Fibroblast of skin of scalp (primary cell): ENCODE measurements at regions not wholly inside any gene's neighbourhood (a gene's known extent, or its start where the extent isn't known, plus 50 kb on each side); places are given as distances from the start of the nearest gene placed in this dataset.
"Not testable (repeated sequence)": the region's sequence is repeated elsewhere in the genome, so short reads cannot be mapped to it uniquely, and the experiment has no call there.

Experiments used
- DNase-seq: peaks from one replicate; pipeline ENCODE4 v3.0.0-alpha.2; 2013

DNA sequence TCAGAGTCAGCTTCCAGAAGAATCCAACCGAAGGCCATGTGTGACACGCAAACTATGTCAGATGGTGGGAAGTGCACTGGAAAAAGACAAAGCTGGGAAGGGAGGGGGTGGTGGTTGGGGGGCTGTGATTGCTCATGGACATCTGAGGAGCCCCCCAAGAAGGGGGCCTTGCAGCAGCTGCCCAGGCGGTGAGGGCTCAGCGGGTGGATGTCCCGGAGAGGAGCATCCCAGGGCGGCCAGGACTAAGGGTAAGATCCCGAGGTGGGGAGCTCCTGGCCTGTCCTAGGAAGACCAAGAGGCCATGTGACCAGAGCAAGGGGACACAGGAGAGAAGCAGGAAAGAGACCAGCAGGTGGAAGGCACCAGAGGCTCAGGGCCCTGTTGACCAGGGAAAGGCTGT, 299.5 kb downstream of the PREX1 start:
- no peak for DNase-seq

DNA sequence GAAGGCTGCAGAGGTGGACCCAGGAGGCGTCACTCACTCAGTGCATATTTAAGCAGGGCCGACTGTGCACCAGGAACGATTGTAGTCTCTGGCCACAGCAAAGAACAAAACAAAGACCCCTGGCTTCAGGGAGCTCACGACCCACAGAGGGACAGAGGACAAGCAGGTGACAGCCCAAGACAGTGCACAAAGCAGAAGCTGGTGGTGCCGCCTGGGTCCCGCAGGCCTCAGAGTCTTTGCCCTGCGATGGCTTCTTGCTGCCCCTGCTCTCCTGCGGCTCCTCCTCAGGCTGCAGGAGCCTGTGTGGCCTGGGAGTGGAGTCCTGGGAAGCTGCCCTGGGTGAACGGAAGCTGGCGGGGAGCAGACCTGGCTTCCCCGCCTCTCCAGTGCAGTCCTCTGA, 300.0 kb downstream of the PREX1 start:
- no peak for DNase-seq

DNA sequence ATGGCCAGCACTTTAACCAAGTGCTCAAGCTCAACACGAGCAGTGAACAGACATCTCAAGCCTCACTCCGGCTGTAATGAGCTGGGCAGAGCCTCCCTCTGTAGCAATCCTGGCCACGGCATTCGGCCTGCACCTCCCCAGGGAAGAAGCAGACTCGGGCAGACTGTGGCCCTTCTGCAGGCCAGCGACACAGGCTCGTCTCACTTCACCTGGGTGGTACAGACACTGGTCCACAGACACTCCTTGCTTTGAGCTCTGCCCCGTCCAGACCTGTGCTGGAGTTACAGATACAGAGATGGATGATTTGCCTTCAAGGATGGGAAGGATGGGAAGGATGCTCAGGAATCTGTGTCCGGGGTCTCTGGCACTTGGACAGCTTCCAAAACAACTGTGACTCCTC, 300.9 kb downstream of the PREX1 start:
- no peak for DNase-seq

DNA sequence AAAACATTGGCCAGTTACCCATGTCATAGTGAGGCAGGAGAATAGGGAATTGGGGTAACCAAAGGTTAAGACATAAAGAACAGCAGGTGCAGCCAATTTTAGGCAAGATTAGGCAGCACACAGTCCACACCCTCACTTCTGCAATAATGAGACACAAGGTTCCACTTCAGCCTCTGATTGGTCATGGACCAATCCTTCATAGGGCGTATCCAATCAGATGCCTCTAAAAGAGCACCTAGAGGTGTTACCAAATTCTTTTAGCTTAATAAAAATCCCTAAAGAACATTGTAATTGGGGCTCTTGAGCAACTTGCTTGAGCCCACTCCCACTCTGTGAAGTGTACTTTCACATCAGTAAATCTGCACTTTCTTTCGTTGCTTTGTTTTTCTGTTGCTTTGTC, 302.4 kb downstream of the PREX1 start:
- DNase-seq: no peak

DNA sequence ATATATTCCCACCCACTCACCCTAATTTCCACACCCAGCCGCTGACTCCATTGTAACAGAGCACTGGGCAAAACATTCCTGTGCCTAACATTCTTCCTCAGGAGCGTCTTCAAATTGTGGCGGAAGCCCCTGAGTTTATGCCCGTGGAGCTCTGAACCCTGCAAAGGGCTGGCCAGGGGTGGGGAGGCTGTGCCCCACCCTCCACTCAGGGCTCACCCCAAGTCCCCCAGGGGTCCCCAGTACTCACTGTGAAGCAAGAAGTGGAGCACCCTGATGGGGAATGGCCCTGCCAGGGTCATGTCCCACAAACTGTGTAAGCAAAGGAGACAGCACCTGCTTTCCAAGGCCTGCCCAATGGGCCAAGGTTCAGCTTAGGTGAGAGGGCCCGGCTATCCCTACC, 303.2 kb downstream of the PREX1 start:
- no peak for DNase-seq

DNA sequence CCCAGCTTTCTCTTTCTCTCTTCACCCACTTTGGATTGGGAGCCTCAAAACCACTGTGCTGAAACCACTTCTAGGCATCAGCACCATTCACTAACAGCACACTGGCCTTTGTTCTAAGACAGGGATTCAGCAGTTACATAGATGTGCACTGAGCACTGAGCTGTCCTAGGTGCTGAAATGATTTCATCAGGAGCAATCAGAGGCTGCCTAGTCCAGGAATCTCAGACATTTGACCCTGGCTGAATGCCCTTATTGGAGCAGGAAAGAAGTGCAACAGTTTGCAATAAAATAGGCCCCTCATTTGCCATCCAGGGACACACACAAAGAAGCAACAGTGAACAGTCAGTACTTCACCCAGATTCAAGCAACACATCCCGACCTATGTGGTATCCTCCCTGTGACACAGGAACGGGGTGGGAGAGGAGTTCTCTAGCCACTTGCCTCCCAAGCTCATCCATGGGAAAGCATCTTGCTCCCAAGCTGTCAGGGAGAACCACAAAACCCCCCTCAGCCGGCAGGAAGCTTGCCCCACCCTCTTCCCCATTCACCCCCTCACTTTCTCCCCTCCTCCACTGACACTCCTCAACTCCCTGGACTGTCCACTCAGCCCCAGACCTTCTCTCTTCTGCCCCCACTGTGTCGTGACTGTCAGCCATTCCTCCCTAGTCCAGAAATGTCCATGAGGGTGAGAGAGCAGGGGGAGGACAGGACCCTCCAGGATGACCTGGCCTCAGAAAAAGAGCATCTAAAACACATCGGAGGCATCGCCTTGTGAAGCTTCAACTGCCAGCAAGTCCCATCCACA, 304.4 kb downstream of the PREX1 start:
- peak; percentile 83 for DNase-seq

DNA sequence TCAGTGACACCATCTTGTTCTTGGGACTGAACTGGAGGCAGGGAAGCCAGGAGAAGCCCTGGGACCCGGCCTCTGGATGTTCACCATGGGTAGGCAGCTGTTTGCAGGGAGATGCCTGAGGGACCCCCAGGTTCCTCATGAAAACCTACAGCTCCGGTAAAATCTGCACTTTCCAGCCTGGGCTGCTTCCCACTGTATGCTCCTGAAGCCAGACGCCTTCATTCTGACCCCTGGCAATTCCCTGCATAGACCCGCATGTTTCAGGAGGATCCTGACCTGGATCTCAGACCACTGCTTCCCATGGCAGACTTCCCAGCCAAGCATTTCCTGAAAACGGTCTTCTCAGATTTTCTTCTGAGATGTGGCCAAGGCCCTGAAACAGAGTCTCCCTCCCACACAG, 306.7 kb downstream of the PREX1 start:
- no peak for DNase-seq

DNA sequence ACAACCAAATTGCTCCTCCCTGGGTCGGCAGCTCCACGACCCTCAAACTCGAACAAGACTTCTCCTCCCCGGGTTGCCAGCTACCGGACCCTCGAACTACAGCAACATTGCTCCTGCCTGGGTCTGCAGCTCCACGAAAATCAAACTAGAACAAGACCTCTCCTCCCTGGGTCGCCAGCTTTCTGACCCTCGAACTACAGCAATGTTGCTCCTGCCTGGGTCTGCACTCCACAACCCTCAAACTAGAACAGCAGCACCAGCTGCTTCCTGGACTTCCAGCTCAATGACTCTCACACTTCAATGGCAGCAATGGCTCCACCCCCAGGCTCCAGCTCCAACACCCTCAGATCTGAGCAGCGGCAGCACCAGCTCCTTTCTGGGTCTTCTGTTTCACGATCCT, 311.6 kb downstream of the PREX1 start:
- not testable (repeated sequence) for DNase-seq

DNA sequence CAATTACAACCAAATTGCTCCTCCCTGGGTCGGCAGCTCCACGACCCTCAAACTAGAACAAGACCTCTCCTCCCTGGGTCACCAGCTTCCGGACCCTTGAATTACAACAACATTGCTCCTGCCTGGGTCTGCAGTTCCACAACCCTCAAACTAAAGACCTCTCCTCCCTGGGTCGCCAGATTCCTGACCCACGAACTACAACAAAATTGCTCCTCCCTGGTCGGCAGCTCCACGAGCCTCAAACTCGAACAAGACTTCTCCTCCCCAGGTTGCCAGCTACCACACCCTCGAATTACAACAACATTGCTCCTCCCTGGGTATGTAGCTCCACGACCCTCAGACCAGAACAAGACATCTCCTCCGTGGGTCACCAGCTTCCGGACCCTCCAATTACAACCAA, 313.2 kb downstream of the PREX1 start:
- not testable (repeated sequence) for DNase-seq

DNA sequence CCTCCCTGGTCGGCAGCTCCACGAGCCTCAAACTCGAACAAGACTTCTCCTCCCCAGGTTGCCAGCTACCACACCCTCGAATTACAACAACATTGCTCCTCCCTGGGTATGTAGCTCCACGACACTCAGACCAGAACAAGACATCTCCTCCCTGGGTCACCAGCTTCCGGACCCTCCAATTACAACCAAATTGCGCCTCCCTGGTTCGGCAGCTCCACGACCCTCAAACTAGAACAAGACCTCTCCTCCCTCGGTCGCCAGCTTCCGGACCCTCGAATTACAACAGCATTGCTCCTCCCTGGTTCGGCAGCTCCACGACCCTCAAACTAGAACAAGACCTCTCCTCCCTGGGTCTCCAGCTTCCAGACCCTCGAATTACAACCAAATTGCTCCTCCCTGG, 315.3 kb downstream of the PREX1 start:
- not testable (repeated sequence) for DNase-seq

DNA sequence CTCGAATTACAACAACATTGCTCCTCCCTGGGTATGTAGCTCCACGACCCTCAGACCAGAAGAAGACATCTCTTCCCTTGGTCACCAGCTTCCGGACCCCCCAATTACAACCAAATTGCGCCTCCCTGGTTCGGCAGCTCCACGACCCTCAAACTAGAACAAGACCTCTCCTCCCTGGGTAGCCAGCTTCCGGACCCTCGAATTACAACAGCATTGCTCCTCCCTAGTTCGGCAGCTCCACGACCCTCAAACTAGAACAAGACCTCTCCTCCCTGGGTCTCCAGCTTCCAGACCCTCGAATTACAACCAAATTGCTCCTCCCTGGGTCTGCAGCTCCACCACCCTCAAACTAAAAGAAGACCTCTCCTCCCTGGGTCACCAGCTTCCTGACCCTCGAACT, 322.7 kb downstream of the PREX1 start:
- not testable (repeated sequence) for DNase-seq

DNA sequence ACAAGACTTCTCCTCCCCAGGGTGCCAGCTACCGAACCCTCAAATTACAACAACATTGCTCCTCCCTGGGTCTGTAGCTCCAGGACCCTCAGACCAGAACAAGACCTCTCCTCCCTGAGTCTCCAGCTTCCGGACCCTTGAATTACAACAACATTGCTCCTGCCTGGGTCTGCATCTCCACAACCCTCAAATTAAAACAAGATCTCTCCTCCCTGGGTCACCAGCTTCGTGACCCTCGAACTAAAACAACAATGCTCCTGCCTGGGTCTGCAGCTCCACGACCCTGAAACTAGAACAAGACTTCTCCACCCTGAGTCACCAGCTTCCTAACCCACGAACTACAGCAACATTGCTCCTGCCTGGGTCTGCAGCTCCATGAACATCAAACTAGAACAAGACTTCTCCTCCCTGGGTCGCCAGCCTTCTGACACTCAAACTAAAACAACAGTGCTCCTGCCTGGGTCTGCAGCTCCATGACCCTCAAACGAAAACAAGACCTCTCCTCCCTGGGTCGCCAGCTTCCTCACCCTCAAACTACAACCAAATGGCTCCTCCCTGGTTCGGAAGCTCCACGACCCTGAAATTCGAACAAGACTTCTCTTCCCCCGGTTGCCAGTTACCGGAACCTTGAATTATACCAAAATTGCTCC, 324.5 kb downstream of the PREX1 start:
- no peak for DNase-seq

DNA sequence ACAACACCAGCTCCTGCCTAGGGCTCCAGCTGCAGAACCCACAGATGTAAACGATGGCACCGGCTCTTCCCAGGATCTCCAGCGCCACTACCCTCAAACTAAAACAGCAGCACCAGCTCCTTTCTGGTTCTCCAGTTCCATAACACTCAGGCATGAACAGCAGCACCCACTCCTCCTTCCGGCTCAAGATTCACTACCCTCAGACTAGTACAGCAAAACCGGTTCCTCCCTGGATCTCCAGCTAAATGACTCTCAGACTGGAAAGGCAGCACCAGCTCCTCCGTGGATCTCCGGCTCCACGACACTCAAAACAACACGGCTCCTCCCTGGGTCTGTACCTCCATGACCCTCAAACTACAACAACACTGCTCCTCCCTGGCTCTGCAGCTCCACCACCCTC, 325.0 kb downstream of the PREX1 start:
- DNase-seq: no peak

DNA sequence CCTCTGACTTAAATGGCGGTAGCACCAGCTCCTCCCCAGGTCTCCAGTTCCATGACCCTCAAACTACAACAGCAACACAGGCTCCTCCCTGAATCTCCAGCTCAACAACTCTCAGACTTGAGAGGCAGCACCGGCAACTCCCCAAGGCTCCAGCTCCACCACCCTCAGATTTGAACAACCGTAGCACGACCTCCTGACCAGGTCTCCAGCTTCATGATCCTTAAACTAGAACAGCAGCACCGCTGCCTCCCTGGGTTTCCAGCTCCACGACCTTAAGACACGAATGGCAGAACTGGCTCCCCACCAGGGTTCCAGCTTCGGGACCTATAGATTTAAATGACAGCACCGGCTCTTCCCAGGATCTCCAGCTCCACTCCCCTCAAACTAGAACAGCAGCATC, 325.8 kb downstream of the PREX1 start:
- no peak for DNase-seq

DNA sequence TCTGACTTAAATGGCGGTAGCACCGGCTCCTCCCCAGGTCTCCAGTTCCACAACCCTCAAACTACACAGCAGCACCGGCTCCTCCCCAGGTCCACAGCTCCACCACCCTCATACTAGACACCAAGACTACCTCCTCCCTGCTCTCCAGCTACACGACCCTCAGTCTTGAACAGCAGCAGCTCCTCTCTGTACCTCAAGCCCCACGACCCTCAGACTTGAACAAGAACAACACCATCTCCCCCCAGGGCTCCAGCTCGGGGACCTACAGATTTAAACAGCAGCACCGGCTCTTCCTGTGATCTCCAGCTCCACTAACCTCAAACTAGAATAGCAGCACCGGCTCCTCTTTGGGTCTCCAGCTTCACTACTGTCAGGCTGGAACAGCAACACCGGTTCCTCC, 326.9 kb downstream of the PREX1 start:
- DNase-seq: not testable (repeated sequence)

DNA sequence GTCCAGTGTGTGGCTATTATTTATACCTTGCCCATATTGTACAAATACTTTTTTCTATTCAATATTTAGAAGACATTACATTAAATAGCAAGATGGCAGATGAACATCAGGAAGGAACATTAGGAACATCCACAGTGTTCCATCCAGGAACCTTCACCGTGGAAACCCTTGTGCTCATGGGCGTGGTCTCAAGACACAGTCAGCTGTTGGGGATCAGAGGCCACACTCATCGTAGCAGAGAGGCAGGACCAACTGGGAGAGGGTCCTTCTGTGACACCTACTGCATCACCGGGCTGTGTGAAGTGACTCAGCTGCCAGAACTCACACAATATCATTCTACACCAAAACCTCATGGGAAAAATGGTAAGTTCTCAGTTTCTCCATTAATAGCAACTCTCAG, 328.9 kb downstream of the PREX1 start:
- DNase-seq: not testable (repeated sequence)

DNA sequence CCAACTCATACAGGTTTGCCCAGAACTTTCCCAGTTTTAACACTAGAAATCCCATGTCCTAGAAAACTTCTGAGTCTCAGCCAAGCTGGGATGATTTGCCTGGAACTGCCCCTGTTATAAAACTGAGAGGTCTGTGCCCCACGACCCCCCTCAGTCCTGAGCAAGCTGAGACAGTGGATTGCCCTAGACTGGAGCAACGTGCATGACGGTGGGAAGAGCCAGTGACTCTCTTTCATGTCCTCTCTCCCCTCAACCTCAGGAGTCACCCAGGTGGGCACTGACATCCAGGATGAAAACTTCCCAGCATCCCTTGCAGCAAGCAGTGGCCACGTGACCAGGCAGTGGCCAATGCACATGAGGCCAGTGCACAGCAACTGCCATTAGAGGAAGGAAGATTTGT, 329.7 kb downstream of the PREX1 start:
- not testable (repeated sequence) for DNase-seq

DNA sequence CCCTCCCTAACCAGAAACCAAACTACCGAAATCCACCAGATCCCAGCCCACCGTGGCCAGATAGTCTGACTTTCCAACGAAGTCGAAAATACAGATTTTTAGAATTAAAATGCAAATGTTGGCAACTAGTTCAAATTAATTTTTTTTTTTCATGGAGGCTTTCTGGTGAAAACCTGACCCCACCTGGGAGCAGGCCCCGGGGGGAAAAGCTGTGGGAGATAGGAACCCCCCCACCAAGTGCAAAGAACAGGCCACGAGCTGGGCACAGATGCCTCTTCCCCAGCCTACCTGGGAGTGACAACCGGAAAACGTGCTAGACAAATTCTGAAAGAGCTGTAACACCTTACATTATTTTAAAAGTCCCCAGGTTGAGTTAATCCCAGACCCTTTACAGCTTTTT, 333.8 kb downstream of the PREX1 start:
- no peak for DNase-seq

DNA sequence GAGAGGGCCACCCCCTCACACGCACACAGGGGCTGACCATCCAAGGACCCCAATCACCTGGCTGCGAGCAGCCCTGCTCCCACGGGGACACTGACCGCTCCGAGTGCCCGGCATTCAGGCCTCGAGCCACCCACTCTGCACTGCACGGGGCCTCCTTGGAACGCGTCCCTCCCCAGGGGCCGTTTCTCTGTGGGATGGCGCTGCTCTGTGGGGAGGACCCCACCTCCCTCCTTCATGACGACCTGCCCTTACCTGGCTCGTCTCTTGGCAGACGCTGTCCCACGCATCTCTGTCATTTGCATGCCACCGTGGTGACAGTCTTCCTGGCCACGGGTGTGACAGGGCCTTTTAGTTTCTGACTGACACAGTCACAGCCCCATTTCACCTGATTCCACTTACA, 334.5 kb downstream of the PREX1 start:
- DNase-seq: not testable (repeated sequence)

DNA sequence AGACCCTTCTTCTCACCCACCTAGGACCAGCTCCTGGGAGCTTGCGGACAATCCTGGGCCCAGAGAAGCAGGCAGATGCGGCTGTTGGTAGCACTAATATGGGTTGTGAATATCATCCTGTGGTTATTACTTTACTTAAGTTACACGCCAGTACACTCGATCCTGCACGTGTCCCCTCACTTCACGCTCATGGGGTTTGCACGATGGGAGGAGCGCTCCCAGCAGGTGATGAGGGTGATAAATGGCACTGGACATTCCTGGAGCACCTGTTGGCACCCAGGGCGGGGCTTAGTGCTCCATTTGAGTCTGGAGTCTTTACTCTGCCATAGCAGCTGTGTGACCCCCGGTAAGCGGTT, 335.1 kb downstream of the PREX1 start:
- DNase-seq: no peak

DNA sequence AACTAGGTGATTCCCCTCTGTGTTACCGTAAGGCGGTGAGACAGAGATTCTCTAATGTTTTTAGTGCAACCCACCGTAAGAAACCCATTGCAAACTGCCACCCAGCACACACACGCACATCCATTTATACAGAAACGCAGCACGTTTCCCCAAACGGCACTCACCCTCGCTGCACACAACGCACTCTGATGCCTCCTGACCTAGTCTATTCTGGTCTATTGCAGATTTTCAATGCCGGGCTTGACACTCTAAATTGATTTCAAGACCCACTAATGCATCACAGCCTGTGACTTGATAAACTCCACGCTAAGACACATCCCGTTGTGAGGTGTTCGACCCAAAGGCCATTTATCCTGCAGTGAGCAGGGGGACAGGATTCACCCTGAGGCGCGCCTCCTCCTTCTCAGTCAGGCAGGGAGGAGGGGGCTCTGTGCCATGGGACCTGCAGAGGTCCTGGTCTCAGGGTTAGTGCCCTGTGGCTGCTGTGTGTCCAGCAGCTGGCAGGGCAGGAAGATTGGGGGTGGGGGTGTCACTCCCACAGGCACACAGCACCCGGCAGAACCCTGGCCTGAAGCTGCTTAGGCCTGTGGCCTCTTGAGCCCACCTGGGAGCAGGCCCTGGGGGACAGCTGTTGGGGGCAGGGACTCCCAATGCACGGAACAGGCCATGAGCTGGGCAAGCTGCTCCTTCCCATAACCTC, 335.6 kb downstream of the PREX1 start:
- no peak for DNase-seq

DNA sequence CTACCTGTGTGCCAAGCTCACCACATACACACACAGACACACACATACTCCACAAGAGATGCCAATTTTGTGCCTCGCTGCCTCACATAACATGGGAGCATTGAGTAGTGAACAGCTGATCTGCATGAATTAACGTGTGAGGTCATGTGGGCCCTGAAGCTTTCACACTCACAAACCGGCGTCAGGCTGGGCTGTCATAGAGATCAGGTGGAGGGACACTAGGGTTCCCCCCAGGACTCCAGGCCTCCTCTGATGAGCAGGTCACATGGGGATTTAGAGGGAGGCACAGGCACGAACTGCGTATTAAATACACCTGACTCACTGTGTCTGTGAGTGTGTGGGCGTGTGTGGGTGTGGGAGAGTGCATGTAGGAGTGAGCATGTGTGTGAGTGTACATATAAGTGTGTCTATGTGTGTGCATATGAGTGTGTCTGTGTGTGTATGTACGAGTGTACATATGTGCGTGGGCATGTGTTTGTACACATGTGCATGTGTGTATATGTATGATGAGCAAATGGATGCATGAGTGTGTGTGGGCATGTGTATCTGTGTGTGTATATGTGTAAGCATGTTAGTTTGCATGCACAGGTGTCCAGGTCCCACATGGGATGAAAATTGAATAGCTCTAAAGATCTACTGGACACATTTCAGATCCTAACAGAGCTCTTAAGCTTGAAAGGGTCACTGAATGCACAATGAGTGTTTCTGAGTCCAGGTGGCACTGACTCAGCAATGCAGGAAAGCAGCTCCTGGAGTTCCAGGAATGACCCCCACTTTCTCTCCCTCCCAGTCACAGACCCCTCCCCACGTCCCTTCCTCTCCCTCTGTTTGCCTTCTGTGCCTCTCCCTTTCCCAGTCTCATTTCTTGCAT, 336.6 kb downstream of the PREX1 start:
- no peak for DNase-seq

DNA sequence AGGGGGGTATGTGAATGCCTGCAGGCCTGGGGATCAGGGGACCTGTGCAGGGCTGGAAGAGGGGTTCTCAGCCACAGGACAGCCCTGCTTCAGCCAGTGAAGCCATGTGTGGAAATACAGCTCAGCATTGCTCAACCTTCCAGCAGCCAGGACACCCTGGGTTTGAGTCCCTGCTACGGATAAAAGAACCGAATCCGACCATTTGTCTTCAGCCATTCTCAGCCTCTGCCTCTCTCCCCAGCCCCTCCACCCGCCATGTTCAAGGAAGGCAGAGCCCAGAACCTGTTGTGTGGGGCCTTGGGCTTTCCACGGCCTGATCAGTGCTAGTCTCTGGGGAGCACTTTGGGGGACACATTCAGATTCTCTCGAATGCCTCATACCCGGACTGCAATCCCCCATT, 337.5 kb downstream of the PREX1 start:
- not testable (repeated sequence) for DNase-seq
